RWPE2 (cell line): ENCODE measurements at regions not wholly inside any gene's neighbourhood (a gene's known extent, or its start where the extent isn't known, plus 50 kb on each side); places are given as distances from the start of the nearest gene placed in this dataset.
"Not testable (repeated sequence)": the region's sequence is repeated elsewhere in the genome, so short reads cannot be mapped to it uniquely, and the experiment has no call there.

Experiments
- ATAC-seq: fragments of 200-7000 bp; cut with Tn5 transposase; 3 replicates; pipeline ENCODE4 v1.9.1; 2021; ENCODE audit warnings: low read depth
- DNase-seq: peaks from one replicate; pipeline ENCODE4 v3.0.0-alpha.2; 2020; ENCODE audit warnings: low spot score
- H3K27ac ChIP-seq: fragments of 450-650 bp; 2 replicates; pipeline ENCODE4 v1.5.1; 2017; ENCODE audit warnings: mild to moderate bottlenecking; ENCODE audit not compliant: poor library complexity, severe bottlenecking
- H3K27me3 ChIP-seq: fragments of 250-450 bp; sonication (Bioruptor Pico); 2 replicates; pipeline ENCODE4 v1.5.1; 2021; ENCODE audit warnings: mild to moderate bottlenecking, moderate library complexity; ENCODE audit not compliant: insufficient read depth, poor library complexity, severe bottlenecking
- H3K36me3 ChIP-seq: fragments of 250-450 bp; sonication (Bioruptor Pico); 2 replicates; pipeline ENCODE4 v1.5.1; 2020; ENCODE audit warnings: low read depth, mild to moderate bottlenecking, moderate library complexity
- H3K4me1 ChIP-seq: fragments of 250-450 bp; sonication (Bioruptor Pico); 2 replicates; pipeline ENCODE4 v1.5.1; 2021; ENCODE audit warnings: mild to moderate bottlenecking, moderate library complexity; ENCODE audit not compliant: insufficient read depth, poor library complexity, severe bottlenecking
- H3K4me3 ChIP-seq: fragments of 250-450 bp; sonication (Bioruptor Pico); 2 replicates; pipeline ENCODE4 v1.5.1; 2021; ENCODE audit warnings: mild to moderate bottlenecking, moderate library complexity; ENCODE audit not compliant: severe bottlenecking
- H3K9me3 ChIP-seq: fragments of 250-450 bp; sonication (Bioruptor Pico); 2 replicates; pipeline ENCODE4 v1.5.1; 2021; ENCODE audit warnings: mild to moderate bottlenecking, moderate library complexity; ENCODE audit not compliant: severe bottlenecking
- TF ChIP-seq, protein P1 (sequence below): fragments of 450-650 bp; IDR thresholded peaks from one replicate; pipeline ENCODE4 v1.5.1; 2017; ENCODE audit warnings: mild to moderate bottlenecking, moderate library complexity; ENCODE audit not compliant: poor library complexity, severe bottlenecking

DNA sequence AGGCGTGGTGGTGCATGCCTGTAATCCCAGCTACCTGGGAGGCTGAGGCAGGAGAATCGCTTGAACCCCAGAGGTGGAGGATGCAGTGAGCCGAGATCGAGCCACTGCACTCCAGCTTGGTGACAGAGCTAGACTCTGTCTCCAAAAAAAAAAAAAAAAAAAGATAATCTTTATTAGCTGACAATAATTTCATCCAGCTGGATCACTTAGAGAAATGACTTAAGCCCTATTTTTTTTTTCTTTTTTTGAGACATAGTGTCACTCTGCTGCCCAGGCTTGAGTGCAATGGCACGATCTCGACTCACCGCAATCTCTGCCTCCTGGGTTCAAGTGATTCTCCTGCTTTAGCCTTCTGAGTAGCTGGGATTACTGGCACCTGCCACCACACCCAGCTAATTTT lies 51.6 kb upstream of the MAP4K4 start:
- not testable (repeated sequence) for H3K4me1 ChIP-seq, H3K27me3 ChIP-seq, DNase-seq, ATAC-seq, H3K9me3 ChIP-seq, H3K4me3 ChIP-seq, H3K36me3 ChIP-seq, H3K27ac ChIP-seq

DNA sequence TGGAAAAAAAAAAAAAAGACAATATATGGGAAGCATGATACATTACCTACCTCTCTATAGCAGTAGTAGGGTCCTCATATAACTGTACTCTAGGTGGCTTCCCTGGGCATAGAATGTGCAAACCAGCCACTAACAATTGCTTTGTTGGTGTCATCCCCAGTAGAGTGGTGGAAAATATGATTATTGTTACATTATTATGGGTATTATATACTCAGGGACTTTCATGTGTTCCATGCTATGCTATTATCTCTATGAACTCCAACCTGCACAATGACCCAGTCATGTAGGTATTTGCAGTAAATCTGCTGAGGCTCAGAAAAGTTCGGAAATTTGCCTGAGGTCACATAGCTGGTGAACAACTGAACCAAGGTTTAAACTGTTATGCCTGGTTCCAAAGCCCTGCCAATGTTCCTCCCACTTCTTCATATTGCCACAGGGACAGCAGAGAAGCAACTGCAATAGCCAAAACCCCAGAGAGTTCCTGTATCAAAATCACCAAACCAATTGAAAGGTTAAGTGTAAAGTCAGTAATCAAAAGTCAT lies 52.6 kb upstream of the MAP4K4 start:
- ATAC-seq, result no peak
- TF ChIP-seq, protein P1, sequence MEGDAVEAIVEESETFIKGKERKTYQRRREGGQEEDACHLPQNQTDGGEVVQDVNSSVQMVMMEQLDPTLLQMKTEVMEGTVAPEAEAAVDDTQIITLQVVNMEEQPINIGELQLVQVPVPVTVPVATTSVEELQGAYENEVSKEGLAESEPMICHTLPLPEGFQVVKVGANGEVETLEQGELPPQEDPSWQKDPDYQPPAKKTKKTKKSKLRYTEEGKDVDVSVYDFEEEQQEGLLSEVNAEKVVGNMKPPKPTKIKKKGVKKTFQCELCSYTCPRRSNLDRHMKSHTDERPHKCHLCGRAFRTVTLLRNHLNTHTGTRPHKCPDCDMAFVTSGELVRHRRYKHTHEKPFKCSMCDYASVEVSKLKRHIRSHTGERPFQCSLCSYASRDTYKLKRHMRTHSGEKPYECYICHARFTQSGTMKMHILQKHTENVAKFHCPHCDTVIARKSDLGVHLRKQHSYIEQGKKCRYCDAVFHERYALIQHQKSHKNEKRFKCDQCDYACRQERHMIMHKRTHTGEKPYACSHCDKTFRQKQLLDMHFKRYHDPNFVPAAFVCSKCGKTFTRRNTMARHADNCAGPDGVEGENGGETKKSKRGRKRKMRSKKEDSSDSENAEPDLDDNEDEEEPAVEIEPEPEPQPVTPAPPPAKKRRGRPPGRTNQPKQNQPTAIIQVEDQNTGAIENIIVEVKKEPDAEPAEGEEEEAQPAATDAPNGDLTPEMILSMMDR, result no peak

DNA sequence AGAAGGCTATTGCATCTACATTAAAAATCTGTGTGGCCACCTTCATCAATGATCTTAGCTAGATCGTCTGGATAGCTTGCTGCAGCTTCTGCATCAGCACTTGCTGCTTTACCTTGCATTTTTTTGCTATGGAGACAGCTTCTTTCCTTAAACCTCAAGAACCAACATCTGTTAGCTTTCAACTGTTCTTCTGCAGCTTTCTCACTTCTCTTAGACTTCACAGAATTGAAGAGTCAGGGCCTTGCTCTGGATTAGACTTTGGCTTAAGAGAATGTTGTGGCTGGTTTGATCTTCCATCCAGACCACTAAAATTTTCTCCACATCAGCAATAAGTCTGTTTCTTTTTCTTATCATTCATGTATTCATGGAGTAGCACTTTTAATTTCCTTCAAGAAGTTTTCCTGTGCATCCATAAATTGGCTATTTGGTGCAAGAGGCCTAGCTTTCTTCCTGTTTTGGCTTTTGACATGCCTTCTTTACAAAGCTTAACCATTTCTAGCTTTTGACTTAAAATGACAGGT lies 54.4 kb upstream of the MAP4K4 start:
- no peaks in the 10 kb centered on the region for H3K4me1 ChIP-seq
- no peak overlapping the region for H3K27ac ChIP-seq
- no peaks in the 10 kb centered on the region for H3K27me3 ChIP-seq
- ATAC-seq, result no peak
- no peaks in the 10 kb centered on the region for H3K36me3 ChIP-seq
- H3K9me3 ChIP-seq, result no peaks in the 10 kb centered on the region
- no peak overlapping the region for H3K4me3 ChIP-seq
- TF ChIP-seq, protein P1, result no peak
- no peak for DNase-seq

More for the DNA sequence above, 52.6 kb upstream of the MAP4K4 start:
- H3K27ac ChIP-seq, result no peak overlapping the region
- no peaks in the 10 kb centered on the region for H3K36me3 ChIP-seq
- H3K27me3 ChIP-seq, result no peaks in the 10 kb centered on the region
- H3K4me1 ChIP-seq, result no peaks in the 10 kb centered on the region
- no peak overlapping the region for H3K4me3 ChIP-seq
- H3K9me3 ChIP-seq, result no peaks in the 10 kb centered on the region
- DNase-seq, result no peak

DNA sequence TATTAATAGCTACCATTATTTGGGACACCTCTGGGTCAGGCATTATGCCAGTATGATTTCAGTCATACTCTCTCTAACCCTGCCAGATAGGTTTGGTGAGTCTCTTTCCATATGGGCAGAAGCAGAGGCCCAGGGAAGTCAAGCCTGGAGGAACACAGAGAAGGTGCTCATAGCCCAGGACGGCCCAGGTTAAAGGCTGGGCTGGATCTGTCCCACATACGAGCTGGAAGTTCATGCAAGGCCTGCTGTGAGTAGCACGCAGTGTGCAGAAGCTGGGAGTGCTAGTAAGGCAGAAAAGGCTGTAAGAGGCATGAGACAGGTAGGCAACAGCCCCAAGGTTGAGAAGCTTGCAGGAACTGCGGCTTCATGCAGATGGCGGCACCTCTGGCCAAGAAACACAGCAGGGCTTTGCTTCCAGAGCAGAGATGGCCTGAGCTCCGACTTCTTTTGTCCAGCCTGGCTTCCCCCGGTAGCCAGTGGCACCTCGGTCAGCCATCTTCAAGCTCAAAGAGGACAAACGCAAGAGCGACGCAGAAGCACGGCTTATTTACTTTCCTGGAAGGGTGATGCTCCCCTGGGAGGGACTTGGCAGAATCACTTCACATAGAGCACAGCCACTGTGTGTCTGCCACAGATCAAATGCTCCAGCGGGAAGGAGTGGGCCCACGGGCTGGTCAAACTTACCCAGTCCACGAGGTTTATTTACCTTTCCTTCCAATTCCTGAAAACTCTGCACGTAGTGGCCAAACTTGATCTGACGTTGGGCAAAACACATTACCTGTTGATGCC lies 58.5 kb upstream of the MAP4K4 start:
- no peak for ATAC-seq
- Histone ChIP-seq H3K9me3 (no peaks in the 10 kb centered on the region), H3K36me3 (no peaks in the 10 kb centered on the region), H3K4me1 (no peaks in the 10 kb centered on the region), H3K4me3 (no peak overlapping the region), H3K27ac (no peak overlapping the region), H3K27me3 (no peaks in the 10 kb centered on the region)
- TF ChIP-seq, protein P1, result no peak
- no peak for DNase-seq

DNA sequence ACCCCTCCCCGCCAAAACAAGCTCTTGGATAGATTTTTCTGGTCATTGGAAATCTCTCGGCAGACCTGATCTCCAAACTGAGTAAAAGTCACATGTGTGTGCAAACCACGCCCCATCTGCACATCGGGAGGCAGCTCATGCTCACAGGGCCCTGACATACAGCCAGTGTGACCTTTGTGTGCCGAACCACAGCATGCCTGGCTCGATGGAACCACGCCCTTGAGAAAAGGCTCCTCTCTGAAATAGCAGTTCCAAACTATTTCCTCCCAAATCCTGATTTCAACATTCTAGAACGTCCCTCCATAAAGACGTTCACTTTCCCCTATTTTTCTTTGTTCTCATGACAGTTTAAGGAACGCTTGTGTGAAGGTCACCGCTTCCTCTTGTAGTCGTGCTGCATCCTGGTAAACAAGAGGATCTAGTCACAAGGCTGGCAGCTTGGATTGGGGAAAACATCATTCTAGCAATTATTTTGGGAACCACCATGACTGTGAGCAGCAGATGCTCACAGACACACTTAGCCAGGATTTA lies 59.3 kb upstream of the MAP4K4 start:
- Histone ChIP-seq H3K27ac (no peak overlapping the region), H3K4me1 (no peaks in the 10 kb centered on the region), H3K36me3 (no peaks in the 10 kb centered on the region), H3K9me3 (no peaks in the 10 kb centered on the region), H3K27me3 (no peaks in the 10 kb centered on the region), H3K4me3 (no peak overlapping the region)
- TF ChIP-seq, protein P1, result no peak
- DNase-seq (no peak), ATAC-seq (no peak)
